A549 (cell line): ENCODE measurements at regions not wholly inside any gene's neighbourhood (a gene's known extent, or its start where the extent isn't known, plus 50 kb on each side); places are given as distances from the start of the nearest gene placed in this dataset.

Source experiments
- ATAC-seq, 2 experiments: fragments of 200-7000 bp in 1 of 2; fragments of >200 bp in 1 of 2; cut with Nextera tagmentation in 1 of 2; cut with Tn5 transposase in 1 of 2; 3 replicates each; pipeline versions ENCODE4 v1.8.0 to v1.9.1; 2018 to 2020; ENCODE audit warnings: mild to moderate bottlenecking in 1 of 2, moderate library complexity in 1 of 2
- CTCF ChIA-PET: fragments of 300-600 bp; sonication (Branson Sonifier 250); formaldehyde crosslinking; extraction: SDS; loops from one replicate; lab custom pipeline; 2021; ENCODE audit warnings: antibody characterized with exemption, inconsistent platforms; lab: Yijun Ruan, JAX
- POLR2A ChIA-PET: fragments of 350-600 bp; formaldehyde crosslinking; extraction: SDS; loops from one replicate; lab custom pipeline; 2021; ENCODE audit warnings: antibody characterized with exemption, inconsistent platforms; lab: Yijun Ruan, JAX
- DNase-seq, 2 experiments: peaks; one replicate each; pipeline versions ENCODE4 v3.0.0 to v3.0.0-alpha.2; 2011 to 2016; ENCODE audit warnings: low read depth in 1 of 2, low spot score in 1 of 2
- FAIRE-seq: peaks from 2 replicates; lab custom pipeline; 2011; peaks lifted over from hg19 to GRCh38; lab: Jason Lieb, UNC
- H3K27ac ChIP-seq, 2 experiments: fragments of >200 bp; sonication (Bioruptor Twin); formaldehyde crosslinking; 3 replicates each; pipeline ENCODE4 v1.5.1; 2016 to 2017
- H3K4me1 ChIP-seq: fragments of >200 bp; sonication (Bioruptor Twin); formaldehyde crosslinking; 3 replicates; pipeline ENCODE4 v1.6.1; 2016
- H3K4me2 ChIP-seq: fragments of >200 bp; sonication (Bioruptor Twin); formaldehyde crosslinking; 3 replicates; pipeline ENCODE4 v1.6.1; 2016
- H3K4me3 ChIP-seq: fragments of >200 bp; sonication (Bioruptor Twin); formaldehyde crosslinking; 3 replicates; pipeline ENCODE4 v1.5.1; 2016
- H3K9me3 ChIP-seq: fragments of >200 bp; sonication (Bioruptor Twin); formaldehyde crosslinking; 3 replicates; pipeline ENCODE4 v1.6.1; 2016
- BCL3 ChIP-seq: fragments of >200 bp; sonication (Bioruptor Twin); formaldehyde crosslinking; IDR thresholded peaks from 3 replicates; pipeline ENCODE4 v1.6.1; 2016
- CBX8 ChIP-seq: fragments of 200-600 bp; sonication (generic); IDR thresholded peaks from 2 replicates; pipeline ENCODE4 v1.6.1; 2016
- CHD4 ChIP-seq: fragments of 200-600 bp; sonication (generic); IDR thresholded peaks from 2 replicates; pipeline ENCODE4 v1.6.1; 2016; ENCODE audit warnings: antibody characterized with exemption, mild to moderate bottlenecking, borderline replicate concordance
- CTCF ChIP-seq: fragments of >200 bp; sonication (Bioruptor Twin); formaldehyde crosslinking; IDR thresholded peaks from 3 replicates; pipeline ENCODE4 v1.5.1; 2016
- E2F6 ChIP-seq: IDR thresholded peaks from 2 replicates; pipeline ENCODE4 v1.6.1; 2012; ENCODE audit warnings: low read depth, borderline replicate concordance
- EP300 ChIP-seq, 2 experiments: fragments of >200 bp; sonication (Bioruptor Twin); formaldehyde crosslinking; IDR thresholded peaks; 2 replicates in 1 of 2; 3 replicates in 1 of 2; pipeline ENCODE4 v1.6.1; 2016 to 2017
- ESRRA ChIP-seq: fragments of 150-350 bp; IDR thresholded peaks from 2 replicates; pipeline ENCODE4 v1.6.1; 2014; ENCODE audit warnings: mild to moderate bottlenecking, low read length, borderline replicate concordance
- FOSB ChIP-seq: fragments of 250-450 bp; sonication (Bioruptor Pico); IDR thresholded peaks from 2 replicates; pipeline ENCODE4 v1.5.0; 2020; ENCODE audit warnings: mild to moderate bottlenecking, moderate library complexity
- FOSL2 ChIP-seq, 2 experiments: fragments of 450-650 bp in 1 of 2; fragments of >200 bp in 1 of 2; sonication (Bioruptor Twin) in 1 of 2; formaldehyde crosslinking; IDR thresholded peaks; 2 replicates each; pipeline versions ENCODE4 v1.5.0 to v1.6.1; 2016 to 2020; ENCODE audit warnings: mild to moderate bottlenecking in 1 of 2, moderate library complexity in 1 of 2
- HDAC2 ChIP-seq: fragments of 200-600 bp; sonication (generic); IDR thresholded peaks from 2 replicates; pipeline ENCODE4 v1.6.1; 2016
- HOXA7 ChIP-seq: fragments of 250-450 bp; sonication (Bioruptor Pico); IDR thresholded peaks from 2 replicates; pipeline ENCODE4 v1.5.0; 2020; ENCODE audit warnings: mild to moderate bottlenecking, moderate library complexity
- HOXB5 ChIP-seq: fragments of 250-450 bp; sonication (Bioruptor Pico); IDR thresholded peaks from 2 replicates; pipeline ENCODE4 v1.5.0; 2020; ENCODE audit warnings: mild to moderate bottlenecking, moderate library complexity
- KDM5A ChIP-seq: fragments of 200-600 bp; sonication (generic); IDR thresholded peaks from 2 replicates; pipeline ENCODE4 v1.6.1; 2016; ENCODE audit warnings: antibody characterized with exemption, mild to moderate bottlenecking
- MAFK ChIP-seq: fragments of 450-650 bp; IDR thresholded peaks from 2 replicates; pipeline ENCODE4 v1.6.1; 2014; ENCODE audit not compliant: partially characterized antibody
- MAX ChIP-seq: IDR thresholded peaks from 2 replicates; pipeline ENCODE4 v1.6.1; 2012
- MYC ChIP-seq: IDR thresholded peaks from 2 replicates; pipeline ENCODE4 v1.6.1; 2012; ENCODE audit warnings: mild to moderate bottlenecking, inconsistent platforms, low read length, improper control_type of control experiment, borderline replicate concordance
- NPAS2 ChIP-seq: fragments of 250-450 bp; sonication (Bioruptor Pico); IDR thresholded peaks from 2 replicates; pipeline ENCODE4 v1.8.0; 2022; ENCODE audit warnings: mild to moderate bottlenecking, moderate library complexity, borderline replicate concordance
- NR3C1 ChIP-seq: fragments of >200 bp; sonication (Bioruptor Twin); formaldehyde crosslinking; IDR thresholded peaks from 3 replicates; pipeline ENCODE4 v1.6.1; 2017
- POLR2AphosphoS2 ChIP-seq: conservative IDR thresholded peaks from 2 replicates; pipeline ENCODE4 v1.6.1; 2012; ENCODE audit warnings: low read length, improper control_type of control experiment, inconsistent platforms
- REST ChIP-seq: fragments of 200-600 bp; sonication (generic); IDR thresholded peaks from 2 replicates; pipeline ENCODE4 v1.6.1; 2016; ENCODE audit warnings: antibody characterized with exemption, mild to moderate bottlenecking, moderate library complexity
- RFX5 ChIP-seq: fragments of 450-650 bp; IDR thresholded peaks from 2 replicates; pipeline ENCODE4 v1.7.1; 2014; ENCODE audit warnings: antibody characterized with exemption, mild to moderate bottlenecking, moderate library complexity
- ZC3H11A ChIP-seq: fragments of 450-650 bp; IDR thresholded peaks from 2 replicates; pipeline ENCODE4 v1.6.1; 2014; ENCODE audit warnings: antibody characterized with exemption, mild to moderate bottlenecking
- ZFP36 ChIP-seq: fragments of 450-650 bp; IDR thresholded peaks from 2 replicates; pipeline ENCODE4 v1.6.1; 2014; ENCODE audit warnings: borderline replicate concordance; ENCODE audit not compliant: partially characterized antibody
- WGBS: methylation state at CpG from one replicate; pipeline ENCODE4 v1.1.6; 2017; ENCODE audit errors: missing lambda C conversion rate; 5-methylcytosine and 5-hydroxymethylcytosine counted together

GRCh38 chr17:68705714-68706076 is 104.5 kb upstream of the FAM20A start:
- H3K4me1 ChIP-seq, result no peaks in the 10 kb centered on the region
- H3K9me3 ChIP-seq, result no peaks in the 10 kb centered on the region
- TF ChIP-seq HOXA7, result no peak
- TF ChIP-seq CHD4, result no peak
- WGBS, result 32% methylated on average over 3 of the region's 3 CpGs
- no peak for DNase-seq
- no peak for ATAC-seq
- no peak overlapping the region for H3K27ac ChIP-seq
- no peak overlapping the region for H3K4me3 ChIP-seq
- no peak overlapping the region for H3K4me2 ChIP-seq
- ChIA-PET POLR2A (no interaction called here), CTCF (interaction anchor here (0.6 to 1.3 kb wide), 3 partner anchors 7 to 95 kb away, joined by 3 to 5 read pairs (median 3); no protein-coding TSS in a partner anchor)
- no peak for FAIRE-seq

- H3K9me3 ChIP-seq, result no peaks in the 10 kb centered on the region
- DNase-seq (no peak), FAIRE-seq (no peak), ATAC-seq (no peak)
- no peak overlapping the region for H3K4me2 ChIP-seq
- no peaks in the 10 kb centered on the region for H3K4me1 ChIP-seq
- H3K27ac ChIP-seq, result no peak overlapping the region
- H3K4me3 ChIP-seq, result no peak overlapping the region
- 41% methylated on average over 11 of the region's 11 CpGs for WGBS
- TF ChIP-seq MYC, result no peak
- no peak for TF ChIP-seq FOSL2 (IDR thresholded peaks at IDR 0.05)
- TF ChIP-seq FOSL2 (CRISPR knock-in tag; IDR thresholded peaks at IDR 0.05), result no peak
- TF ChIP-seq KDM5A, result no peak
- no peak for TF ChIP-seq POLR2AphosphoS2
- no peak for TF ChIP-seq HOXB5 (CRISPR knock-in tag)
- TF ChIP-seq ZFP36, result no peak
- no peak for TF ChIP-seq NR3C1
- TF ChIP-seq NPAS2, result no peak
- no peak for TF ChIP-seq CBX8
- TF ChIP-seq E2F6, result no peak
- TF ChIP-seq HDAC2, result no peak
- TF ChIP-seq BCL3, result no peak
- TF ChIP-seq FOSB (CRISPR knock-in tag), result no peak
- TF ChIP-seq MAFK, result no peak
- TF ChIP-seq CTCF, result no peak
- ChIA-PET POLR2A (no interaction called here), CTCF (interaction anchor here (0.6 to 1.3 kb wide), 3 partner anchors 8 to 95 kb away, joined by 3 to 5 read pairs (median 3); no protein-coding TSS in a partner anchor)
Measured at GRCh38 chr17:68704871-68705713, 103.9 kb upstream of the FAM20A start.

- ChIA-PET POLR2A (no interaction called here), CTCF (interaction anchor here (1.0 kb wide), 1 partner anchor 9 kb away, joined by 3 read pairs; no protein-coding TSS in a partner anchor)
- Histone ChIP-seq H3K4me1 (peaks cover 7% of the 10 kb centered on the region; the same call in 1 of the 3 replicates), H3K4me2 (no peak overlapping the region), H3K4me3 (no peak overlapping the region), H3K27ac (no peak overlapping the region), H3K9me3 (no peaks in the 10 kb centered on the region)
- no peak for ATAC-seq
- no peak for DNase-seq
- 40% methylated on average over 2 of the region's 2 CpGs for WGBS
- FAIRE-seq, result no peak
- TF ChIP-seq HOXA7 (no peak), MAX (no peak), ZC3H11A (no peak), EP300 (IDR thresholded peaks at IDR 0.05) (no peak), REST (no peak), NPAS2 (no peak), RFX5 (no peak), ESRRA (no peak), E2F6 (no peak)
Measured at GRCh38 chr17:68701046-68701445, 99.9 kb upstream of the FAM20A start.
